ENCODE measurements at regions not wholly inside any gene's neighbourhood (a gene's known extent, or its start where the extent isn't known, plus 50 kb on each side); places are given as distances from the start of the nearest gene placed in this dataset.

- no peak for DNase-seq
- H3K36me3 ChIP-seq (replicated peaks) = no peaks in the 10 kb centered on the region
- no peaks in the 10 kb centered on the region for H3K27me3 ChIP-seq (replicated peaks)
- no peak for TF ChIP-seq CTCF (IDR thresholded peaks at IDR 0.05; ENCODE audit: low read depth, low read length, missing control alignments)
- in situ Hi-C loops (cut with HindIII; ENCODE audit: low pct_ligation_motif_present, low sequenced_read_pairs) = no loop called here
- H3K27ac ChIP-seq = no peak overlapping the region
- no peak overlapping the region for H3K4me3 ChIP-seq (ENCODE audit: low read depth, low read length)
These were observed 119.5 kb upstream of the RGS6 start for GRCh38 chr14:71812693-71813092.

GRCh38 chr14:71815110-71815509 lies 117.1 kb upstream of the RGS6 start:
- Histone ChIP-seq H3K27me3 (replicated peaks) (no peaks in the 10 kb centered on the region), H3K4me3 (ENCODE audit: low read depth, low read length) (no peak overlapping the region), H3K27ac (no peak overlapping the region), H3K36me3 (replicated peaks) (no peaks in the 10 kb centered on the region)
- no peak for TF ChIP-seq CTCF (IDR thresholded peaks at IDR 0.05; ENCODE audit: low read depth, low read length, missing control alignments)
- no peak for DNase-seq
- in situ Hi-C loops (cut with HindIII; ENCODE audit: low pct_ligation_motif_present, low sequenced_read_pairs) = no loop called here

GRCh38 chr14:71824816-71825215 lies 107.4 kb upstream of the RGS6 start:
- DNase-seq = no peak
- H3K4me3 ChIP-seq (ENCODE audit: low read depth, low read length) = no peak overlapping the region
- no peak for TF ChIP-seq CTCF (IDR thresholded peaks at IDR 0.05; ENCODE audit: low read depth, low read length, missing control alignments)

GRCh38 chr14:71833476-71833875 lies 98.8 kb upstream of the RGS6 start:
- DNase-seq = no peak
- in situ Hi-C loops (cut with HindIII; ENCODE audit: low pct_ligation_motif_present, low sequenced_read_pairs) = no loop called here
- no peak for TF ChIP-seq CTCF (IDR thresholded peaks at IDR 0.05; ENCODE audit: low read depth, low read length, missing control alignments)
- Histone ChIP-seq H3K4me3 (ENCODE audit: low read depth, low read length) (no peak overlapping the region), H3K27ac (no peak overlapping the region), H3K36me3 (replicated peaks) (no peaks in the 10 kb centered on the region), H3K27me3 (replicated peaks) (no peaks in the 10 kb centered on the region)

More at GRCh38 chr14:71824816-71825215, 107.4 kb upstream of the RGS6 start:
- H3K27me3 ChIP-seq (replicated peaks) = no peaks in the 10 kb centered on the region
- H3K36me3 ChIP-seq (replicated peaks) = no peaks in the 10 kb centered on the region
- in situ Hi-C loops (cut with HindIII; ENCODE audit: low pct_ligation_motif_present, low sequenced_read_pairs) = no loop called here
- H3K27ac ChIP-seq = no peak overlapping the region

GRCh38 chr14:71834284-71835204 lies 97.7 kb upstream of the RGS6 start:
- Histone ChIP-seq H3K27me3 (replicated peaks) (no peaks in the 10 kb centered on the region), H3K36me3 (replicated peaks) (no peaks in the 10 kb centered on the region), H3K4me3 (ENCODE audit: low read depth, low read length) (no peak overlapping the region), H3K27ac (no peak overlapping the region)
- in situ Hi-C loops (cut with HindIII; ENCODE audit: low pct_ligation_motif_present, low sequenced_read_pairs) = no loop called here
- TF ChIP-seq CTCF (IDR thresholded peaks at IDR 0.05; ENCODE audit: low read depth, low read length, missing control alignments) = no peak
- DNase-seq = no peak

Data from brain microvascular endothelial cell (primary cell).